ENCODE measurements at regions not wholly inside any gene's neighbourhood (a gene's known extent, or its start where the extent isn't known, plus 50 kb on each side); places are given as distances from the start of the nearest gene placed in this dataset.

DNA sequence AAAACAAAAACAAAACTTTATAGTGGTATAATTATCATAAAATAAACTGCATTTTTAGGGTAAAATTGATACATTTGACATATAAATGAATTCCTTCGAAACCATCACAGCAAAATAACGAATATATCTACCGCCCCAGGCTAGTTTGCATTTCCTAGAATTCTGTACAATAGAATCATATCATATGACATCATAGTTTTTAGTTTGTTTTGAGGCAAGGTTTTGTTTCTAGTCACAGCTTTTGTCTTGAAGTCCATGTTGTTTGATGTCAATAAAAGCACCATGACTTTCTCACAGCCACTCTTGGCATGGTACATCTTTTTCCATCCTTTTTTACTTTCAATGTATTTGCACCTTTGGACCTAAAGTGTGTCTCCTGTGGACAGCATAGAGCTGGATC lies 102.9 kb downstream of the FOXL3 start:
- no peak overlapping the region for H3K4me3 ChIP-seq (ENCODE audit: low read length in 2 of 2)

DNA sequence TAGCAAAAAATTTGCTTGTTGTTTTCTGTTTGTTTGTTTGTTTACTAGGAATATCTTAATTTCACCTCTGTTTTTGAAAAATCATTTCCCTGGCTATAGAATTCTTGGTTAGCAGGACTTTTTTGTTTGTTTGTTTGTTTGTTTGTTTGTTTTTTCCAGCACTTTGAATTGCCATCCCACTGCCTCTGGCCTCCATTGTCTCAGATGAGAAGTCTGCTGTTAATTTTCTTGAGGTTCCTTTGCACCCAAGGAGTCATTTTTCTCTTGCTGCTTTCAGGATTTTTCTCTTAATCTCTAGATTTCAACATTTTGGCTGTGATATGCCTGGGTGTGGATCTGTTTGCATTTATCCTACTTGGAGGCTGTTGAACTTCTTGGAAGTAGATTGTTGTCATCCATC lies 105.7 kb downstream of the FOXL3 start:
- peaks cover 3 to 59% (median 56%) of the 10 kb centered on the region in 8 donors for H3K9me3 Mint-ChIP-seq
- intact Hi-C loops (cut with micrococcal nuclease) = no loop called here
- POLR2A ChIA-PET (ENCODE audit: partially characterized antibody) = no interaction called here

More for the DNA sequence above, 102.9 kb downstream of the FOXL3 start:
- Mint-ChIP-seq H3K4me3 (no peak overlapping the region), H3K27ac (no peak overlapping the region), H3K36me3 (peaks cover 2 to 8% of the 10 kb centered on the region in 2 donors), H3K4me1 (no peaks in the 10 kb centered on the region), H3K9me3 (peaks cover 3 to 38% (median 34%) of the 10 kb centered on the region in 8 donors), H3K27me3 (peaks cover 0 to 1% of the 10 kb centered on the region in 2 donors)
- Histone ChIP-seq H3K36me3 (ENCODE audit: insufficient read depth, low read length) (no peaks in the 10 kb centered on the region), H3K27me3 (ENCODE audit: insufficient read depth, low read length) (no peaks in the 10 kb centered on the region), H3K9me3 (ENCODE audit: control insufficient read depth in 1 of 2, low read length in 2 of 2) (peaks cover 9 to 11% of the 10 kb centered on the region in 2 donors), H3K4me1 (ENCODE audit: insufficient read depth, low read length) (no peaks in the 10 kb centered on the region), H3K27ac (ENCODE audit: low read depth, low read length) (no peak overlapping the region)
- intact Hi-C loops (cut with micrococcal nuclease) = no loop called here
- DNase-seq = no peak
- POLR2A ChIA-PET (ENCODE audit: partially characterized antibody) = no interaction called here
- CTCF ChIA-PET (ENCODE audit: partially characterized antibody) = no interaction called here

DNA sequence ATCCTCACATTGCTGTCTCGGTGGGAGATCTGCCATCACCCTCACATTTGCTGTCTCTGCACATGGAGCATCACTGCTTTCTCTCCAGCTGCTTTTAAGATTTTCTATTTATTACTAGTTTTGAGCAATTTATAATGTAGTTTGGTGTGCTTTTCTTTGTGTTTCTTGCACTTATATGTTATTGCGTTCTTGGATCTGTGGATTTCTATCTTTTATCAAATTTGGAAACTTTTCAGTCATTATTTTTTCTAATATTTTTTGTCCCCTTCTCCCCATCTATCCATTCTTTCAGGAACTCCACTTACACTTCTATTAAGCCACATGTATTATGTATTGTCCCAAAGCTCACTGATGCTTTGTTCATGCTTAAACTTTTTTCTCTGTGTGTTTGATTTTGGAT lies 108.9 kb downstream of the FOXL3 start:
- no peaks in the 10 kb centered on the region for H3K4me1 ChIP-seq (ENCODE audit: insufficient read depth, low read length)
- no peak for DNase-seq
- no peak overlapping the region for H3K27ac Mint-ChIP-seq
- H3K27me3 Mint-ChIP-seq = peaks cover 0 to 3% of the 10 kb centered on the region in 2 donors
- no peak overlapping the region for H3K4me3 ChIP-seq (ENCODE audit: low read length in 2 of 2)
- H3K36me3 Mint-ChIP-seq = peaks cover 3 to 21% of the 10 kb centered on the region in 2 donors
- ChIA-PET POLR2A (ENCODE audit: partially characterized antibody) (no interaction called here), CTCF (ENCODE audit: partially characterized antibody) (interaction anchor here (0.7 kb wide), 1 partner anchor 10 kb away, joined by 3 read pairs; no protein-coding TSS in a partner anchor)
- no peak overlapping the region for H3K4me3 Mint-ChIP-seq
- no peaks in the 10 kb centered on the region for H3K27me3 ChIP-seq (ENCODE audit: insufficient read depth, low read length)
- H3K36me3 ChIP-seq (ENCODE audit: insufficient read depth, low read length) = no peaks in the 10 kb centered on the region
- intact Hi-C loops (cut with micrococcal nuclease) = no loop called here
- no peaks in the 10 kb centered on the region for H3K4me1 Mint-ChIP-seq
- peaks cover 0 to 58% (median 51%) of the 10 kb centered on the region in 8 donors for H3K9me3 Mint-ChIP-seq
- H3K9me3 ChIP-seq (ENCODE audit: control insufficient read depth in 1 of 2, low read length in 2 of 2) = peaks cover 9 to 11% of the 10 kb centered on the region in 2 donors
- H3K27ac ChIP-seq (ENCODE audit: low read depth, low read length) = no peak overlapping the region

More for the DNA sequence above, 105.7 kb downstream of the FOXL3 start:
- Histone ChIP-seq H3K27ac (ENCODE audit: low read depth, low read length) (no peak overlapping the region), H3K4me1 (ENCODE audit: insufficient read depth, low read length) (no peaks in the 10 kb centered on the region), H3K9me3 (ENCODE audit: control insufficient read depth in 1 of 2, low read length in 2 of 2) (peaks cover 9 to 11% of the 10 kb centered on the region in 2 donors), H3K27me3 (ENCODE audit: insufficient read depth, low read length) (no peaks in the 10 kb centered on the region), H3K4me3 (ENCODE audit: low read length in 2 of 2) (no peak overlapping the region), H3K36me3 (ENCODE audit: insufficient read depth, low read length) (no peaks in the 10 kb centered on the region)
- no peak overlapping the region for H3K4me3 Mint-ChIP-seq
- no peak overlapping the region for H3K27ac Mint-ChIP-seq
- no peaks in the 10 kb centered on the region for H3K4me1 Mint-ChIP-seq
- no peak for DNase-seq
- CTCF ChIA-PET (ENCODE audit: partially characterized antibody) = no interaction called here
- H3K36me3 Mint-ChIP-seq = peaks cover 5 to 21% of the 10 kb centered on the region in 2 donors
- peaks cover 0 to 3% of the 10 kb centered on the region in 2 donors for H3K27me3 Mint-ChIP-seq

DNA sequence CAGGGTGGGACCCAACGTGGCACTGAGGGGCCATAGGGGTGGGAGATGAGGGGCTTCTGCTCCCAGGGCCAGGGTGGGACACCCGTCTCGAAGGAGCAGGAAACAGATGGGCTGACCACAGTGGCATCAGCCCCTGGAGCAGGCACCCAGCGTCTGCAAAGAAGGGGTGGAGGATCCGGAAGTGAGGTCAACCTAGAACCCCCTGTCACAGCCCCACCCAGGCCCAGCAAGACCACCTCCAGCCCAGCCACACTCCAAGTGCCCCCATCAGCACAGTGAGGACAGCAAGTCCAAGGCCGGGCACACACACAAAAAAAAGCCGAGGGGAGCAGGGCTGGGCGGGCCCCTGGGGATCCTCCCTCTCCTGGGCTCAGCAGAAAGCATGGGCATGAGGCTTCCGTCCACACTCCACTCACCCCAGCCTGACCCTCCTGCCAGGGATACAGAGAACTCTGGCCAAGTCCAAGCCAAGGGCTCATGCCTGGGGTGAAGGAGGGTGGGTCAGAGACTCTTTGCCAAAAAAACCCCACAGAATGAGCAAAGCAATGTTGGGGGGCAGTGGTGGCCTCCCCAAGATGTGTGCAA lies 111.0 kb downstream of the FOXL3 start:
- H3K4me1 ChIP-seq (ENCODE audit: insufficient read depth, low read length) = no peaks in the 10 kb centered on the region
- ChIA-PET POLR2A (ENCODE audit: partially characterized antibody) (no interaction called here), CTCF (ENCODE audit: partially characterized antibody) (no interaction called here)
- H3K9me3 ChIP-seq (ENCODE audit: control insufficient read depth in 1 of 2, low read length in 2 of 2) = peaks cover 2% of the 10 kb centered on the region in 2 donors
- H3K4me3 Mint-ChIP-seq = no peak overlapping the region
- intact Hi-C loops (cut with micrococcal nuclease) = no loop called here
- no peak overlapping the region for H3K27ac Mint-ChIP-seq
- H3K9me3 Mint-ChIP-seq = peaks cover 0 to 41% (median 38%) of the 10 kb centered on the region in 8 donors
- no peaks in the 10 kb centered on the region for H3K4me1 Mint-ChIP-seq
- DNase-seq = no peak
- H3K27me3 ChIP-seq (ENCODE audit: insufficient read depth, low read length) = no peaks in the 10 kb centered on the region
- H3K4me3 ChIP-seq (ENCODE audit: low read length in 2 of 2) = no peak overlapping the region
- peaks cover 5 to 6% of the 10 kb centered on the region in 2 donors for H3K27me3 Mint-ChIP-seq
- peaks cover 3 to 17% of the 10 kb centered on the region in 2 donors for H3K36me3 Mint-ChIP-seq
- no peaks in the 10 kb centered on the region for H3K36me3 ChIP-seq (ENCODE audit: insufficient read depth, low read length)
- H3K27ac ChIP-seq (ENCODE audit: low read depth, low read length) = no peak overlapping the region

DNA sequence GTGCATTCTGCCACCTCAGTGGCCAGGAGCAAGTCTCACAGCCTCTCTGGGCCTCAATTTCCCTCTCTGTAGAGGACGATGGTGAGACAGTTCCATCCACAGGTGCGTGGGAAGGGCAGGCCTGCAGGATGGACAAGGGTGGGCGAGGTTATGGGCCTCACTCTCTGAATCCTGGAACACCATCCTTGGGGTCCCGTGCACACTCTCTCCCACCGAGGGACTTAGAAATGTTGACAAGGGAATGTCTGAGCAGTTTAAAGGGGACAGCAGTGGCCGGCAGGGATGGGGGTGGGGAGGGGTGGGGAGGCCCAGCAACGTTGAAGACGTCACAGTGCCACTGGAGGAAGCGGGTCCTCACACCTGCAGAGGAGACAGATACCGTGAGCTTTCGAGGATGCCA lies 111.5 kb downstream of the FOXL3 start:
- no peaks in the 10 kb centered on the region for H3K4me1 Mint-ChIP-seq
- POLR2A ChIA-PET (ENCODE audit: partially characterized antibody) = no interaction called here
- H3K9me3 Mint-ChIP-seq = peaks cover 0 to 36% (median 33%) of the 10 kb centered on the region in 8 donors
- peaks cover 3 to 13% of the 10 kb centered on the region in 2 donors for H3K36me3 Mint-ChIP-seq
- Histone ChIP-seq H3K36me3 (ENCODE audit: insufficient read depth, low read length) (no peaks in the 10 kb centered on the region), H3K4me1 (ENCODE audit: insufficient read depth, low read length) (no peaks in the 10 kb centered on the region), H3K4me3 (ENCODE audit: low read length in 2 of 2) (no peak overlapping the region), H3K9me3 (ENCODE audit: control insufficient read depth in 1 of 2, low read length in 2 of 2) (no peaks in the 10 kb centered on the region), H3K27ac (ENCODE audit: low read depth, low read length) (no peak overlapping the region), H3K27me3 (ENCODE audit: insufficient read depth, low read length) (no peaks in the 10 kb centered on the region)
- DNase-seq = no peak
- CTCF ChIA-PET (ENCODE audit: partially characterized antibody) = no interaction called here
- no peak overlapping the region for H3K27ac Mint-ChIP-seq
- H3K27me3 Mint-ChIP-seq = peaks cover 6% of the 10 kb centered on the region in 2 donors
- intact Hi-C loops (cut with micrococcal nuclease) = no loop called here
- no peak overlapping the region for H3K4me3 Mint-ChIP-seq

DNA sequence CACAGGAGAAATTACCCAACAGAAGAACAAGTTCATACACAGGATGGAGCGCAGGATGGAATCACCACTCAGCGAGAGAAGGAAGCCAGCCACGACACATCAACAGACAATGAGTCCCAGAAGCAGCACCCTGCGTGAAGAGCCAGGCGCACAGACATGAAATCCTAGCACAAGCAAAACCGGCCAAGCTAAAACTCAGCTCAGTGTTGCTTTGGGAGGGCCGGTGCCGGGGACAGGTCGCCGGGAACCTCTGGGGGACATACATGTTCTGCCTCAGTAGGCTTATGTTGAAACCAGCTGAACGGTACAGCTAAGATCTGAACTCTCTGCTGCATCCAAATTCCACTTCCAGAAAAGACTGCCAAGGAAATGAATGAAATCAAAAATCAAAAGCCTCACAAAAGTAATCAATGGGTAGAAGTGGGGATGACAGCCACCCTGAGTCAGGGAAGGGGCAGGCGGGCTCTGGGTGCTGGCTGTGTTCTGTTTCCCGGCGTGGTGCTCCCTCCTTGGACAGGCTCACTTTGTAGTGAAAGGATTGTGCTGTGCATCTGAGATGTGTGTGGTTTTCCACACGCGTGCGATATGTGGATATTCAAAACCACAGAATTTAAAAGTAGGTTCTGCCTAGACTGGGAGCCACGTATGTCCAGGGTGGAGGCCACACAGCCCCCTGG lies 114.7 kb downstream of the PDGFA start:
- no peaks in the 10 kb centered on the region for H3K4me1 ChIP-seq (ENCODE audit: insufficient read depth, low read length)
- H3K27ac Mint-ChIP-seq = no peak overlapping the region
- H3K9me3 Mint-ChIP-seq = peaks cover 0 to 1% (median under 1%) of the 10 kb centered on the region in 8 donors
- H3K27me3 ChIP-seq (ENCODE audit: insufficient read depth, low read length) = no peaks in the 10 kb centered on the region
- H3K27ac ChIP-seq (ENCODE audit: low read depth, low read length) = no peak overlapping the region
- H3K4me3 Mint-ChIP-seq = no peak overlapping the region
- no peak overlapping the region for H3K4me3 ChIP-seq (ENCODE audit: low read length in 2 of 2)
- H3K9me3 ChIP-seq (ENCODE audit: control insufficient read depth in 1 of 2, low read length in 2 of 2) = no peaks in the 10 kb centered on the region
- no peaks in the 10 kb centered on the region for H3K36me3 ChIP-seq (ENCODE audit: insufficient read depth, low read length)
- no peaks in the 10 kb centered on the region for H3K4me1 Mint-ChIP-seq
- ChIA-PET POLR2A (ENCODE audit: partially characterized antibody) (no interaction called here), CTCF (ENCODE audit: partially characterized antibody) (no interaction called here)
- H3K27me3 Mint-ChIP-seq = peaks cover 7 to 17% of the 10 kb centered on the region in 2 donors
- DNase-seq = no peak
- H3K36me3 Mint-ChIP-seq = no peaks in the 10 kb centered on the region
- intact Hi-C loops (cut with micrococcal nuclease) = no loop called here

DNA sequence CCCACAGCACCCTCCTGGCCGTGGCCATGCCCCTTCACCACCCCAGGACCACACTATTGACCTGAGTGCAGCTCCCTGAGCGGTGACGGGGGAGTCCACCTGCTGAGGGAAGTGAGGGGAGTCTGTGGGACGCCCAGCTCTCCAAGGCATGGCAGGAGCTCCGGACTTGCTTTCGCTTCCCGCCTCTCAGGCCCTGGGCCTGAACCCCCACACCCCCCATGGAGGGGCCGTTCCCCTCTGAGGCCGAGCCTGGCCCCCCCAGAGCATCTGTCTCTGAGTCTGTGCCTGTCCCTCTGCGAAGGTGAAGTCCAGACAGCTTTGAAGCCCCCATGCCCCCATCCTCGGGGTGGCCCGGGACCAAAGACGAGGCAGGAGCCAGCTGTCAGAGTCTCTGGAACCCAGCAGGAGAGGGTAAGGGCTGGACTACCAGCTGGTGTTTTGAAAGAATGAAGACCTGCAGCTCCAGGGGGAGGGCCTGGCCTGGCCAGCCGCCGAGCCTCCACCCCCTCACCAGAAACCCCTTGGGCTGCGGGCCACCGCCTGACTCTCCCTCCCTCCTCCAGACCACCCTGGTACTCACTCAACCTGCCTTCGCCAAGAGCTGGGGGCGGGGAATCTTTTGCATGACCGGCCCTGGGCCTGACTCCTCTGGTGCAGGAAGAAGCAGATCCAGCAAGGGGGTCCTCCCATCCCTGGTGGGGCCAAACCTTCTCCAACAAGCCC lies 114.0 kb downstream of the PDGFA start:
- intact Hi-C loops (cut with micrococcal nuclease) = no loop called here

More for the DNA sequence above, 114.0 kb downstream of the PDGFA start:
- ChIA-PET POLR2A (ENCODE audit: partially characterized antibody) (no interaction called here), CTCF (ENCODE audit: partially characterized antibody) (no interaction called here)
- Mint-ChIP-seq H3K4me3 (no peak overlapping the region), H3K9me3 (no peaks in the 10 kb centered on the region), H3K36me3 (no peaks in the 10 kb centered on the region), H3K4me1 (no peaks in the 10 kb centered on the region), H3K27me3 (peaks cover 7 to 17% of the 10 kb centered on the region in 2 donors), H3K27ac (no peak overlapping the region)
- H3K27me3 ChIP-seq (ENCODE audit: insufficient read depth, low read length) = no peaks in the 10 kb centered on the region
- no peaks in the 10 kb centered on the region for H3K9me3 ChIP-seq (ENCODE audit: control insufficient read depth in 1 of 2, low read length in 2 of 2)
- no peaks in the 10 kb centered on the region for H3K36me3 ChIP-seq (ENCODE audit: insufficient read depth, low read length)
- no peaks in the 10 kb centered on the region for H3K4me1 ChIP-seq (ENCODE audit: insufficient read depth, low read length)
- H3K27ac ChIP-seq (ENCODE audit: low read depth, low read length) = no peak overlapping the region
- DNase-seq = no peak
- no peak overlapping the region for H3K4me3 ChIP-seq (ENCODE audit: low read length in 2 of 2)

All from CD4-positive, alpha-beta memory T cell (primary cell).